Tibial nerve (tissue), 4 donors: ENCODE measurements at regions not wholly inside any gene's neighbourhood (a gene's known extent, or its start where the extent isn't known, plus 50 kb on each side); places are given as distances from the start of the nearest gene placed in this dataset.

Experiments
- DNase-seq, 2 donors: peaks; one replicate each; pipeline ENCODE4 v3.0.0-alpha.2; 2019; ENCODE audit warnings: low spot score in 2 of 2
- H3K27ac ChIP-seq, 4 donors: fragments of 200-600 bp; sonication (generic) in 3 of 4; one replicate each; pipeline ENCODE4 v1.5.1; 2017 to 2019; ENCODE audit warnings: mild to moderate bottlenecking in 1 of 4
- H3K27me3 ChIP-seq, 2 donors: fragments of 200-600 bp; sonication (generic) in 1 of 2; one replicate each; pipeline versions ENCODE4 v1.5.1 to v1.6.0; 2017 to 2019
- H3K36me3 ChIP-seq, 3 donors: fragments of 200-600 bp; sonication (generic); one replicate each; pipeline ENCODE4 v1.5.1; 2018 to 2019
- H3K4me1 ChIP-seq, 4 donors: fragments of 200-600 bp; sonication (generic) in 3 of 4; one replicate each; pipeline ENCODE4 v1.5.1; 2017 to 2019
- H3K4me3 ChIP-seq, 4 donors: fragments of 200-600 bp; sonication (generic) in 3 of 4; one replicate each; pipeline ENCODE4 v1.5.1; 2017 to 2019; ENCODE audit warnings: mild to moderate bottlenecking in 1 of 4, moderate library complexity in 1 of 4
- H3K9me3 ChIP-seq, 4 donors: fragments of 200-600 bp; sonication (generic) in 3 of 4; one replicate each; pipeline ENCODE4 v1.5.1; 2017 to 2019
- EP300 ChIP-seq, 2 donors: sonication (generic); formaldehyde crosslinking; IDR thresholded peaks; one replicate each; pipeline ENCODE4 v1.6.1; 2017; ENCODE audit warnings: antibody characterized with exemption in 2 of 2, mild to moderate bottlenecking in 1 of 2
- POLR2A ChIP-seq, 2 donors: fragments of 450-650 bp; IDR thresholded peaks; one replicate each; pipeline ENCODE4 v1.6.1; 2017; ENCODE audit warnings: antibody characterized with exemption in 2 of 2, mild to moderate bottlenecking in 2 of 2, moderate library complexity in 2 of 2
- WGBS, 2 donors: methylation state at CpG; one replicate each; pipeline ENCODE4 v1.1.5; 2018; 5-methylcytosine and 5-hydroxymethylcytosine counted together
- TF ChIP-seq, protein P1 (sequence below), 5 experiments: fragments of 200-600 bp in 3 of 5; fragments of 450-650 bp in 2 of 5; sonication (generic) in 3 of 5; IDR thresholded peaks; one replicate each; pipeline ENCODE4 v1.5.1; 2016 to 2019; ENCODE audit warnings: antibody characterized with exemption in 5 of 5, mild to moderate bottlenecking in 3 of 5, moderate library complexity in 2 of 5

DNA sequence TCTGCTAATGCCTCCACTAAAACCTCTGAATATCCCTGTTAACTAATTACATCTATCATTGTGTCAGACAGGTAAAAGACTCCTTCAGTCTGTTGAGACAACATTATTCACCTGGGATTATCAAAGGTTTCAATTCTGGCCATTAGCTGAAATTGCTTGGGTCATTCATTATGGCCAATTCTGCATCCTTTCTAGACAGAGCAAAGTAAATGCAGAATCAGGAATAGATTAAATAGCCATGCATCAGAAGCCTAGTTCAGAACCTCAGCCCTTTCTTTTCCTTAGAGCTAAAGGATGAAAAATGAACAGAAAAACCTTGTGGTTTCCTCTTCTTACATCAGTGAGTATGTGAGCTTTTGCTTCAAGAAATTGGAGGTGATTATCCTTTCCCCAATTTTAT is 665.4 kb upstream of the CAMK1G start:
- Histone ChIP-seq H3K9me3 (peaks cover 0 to 3% (median 0%) of the 10 kb centered on the region in 4 donors), H3K27ac (no peak overlapping the region), H3K4me1 (no peaks in the 10 kb centered on the region), H3K4me3 (no peak overlapping the region), H3K27me3 (no peaks in the 10 kb centered on the region), H3K36me3 (no peaks in the 10 kb centered on the region)
- TF ChIP-seq EP300 (IDR thresholded peaks at IDR 0.05), result no peak
- TF ChIP-seq, protein P1, sequence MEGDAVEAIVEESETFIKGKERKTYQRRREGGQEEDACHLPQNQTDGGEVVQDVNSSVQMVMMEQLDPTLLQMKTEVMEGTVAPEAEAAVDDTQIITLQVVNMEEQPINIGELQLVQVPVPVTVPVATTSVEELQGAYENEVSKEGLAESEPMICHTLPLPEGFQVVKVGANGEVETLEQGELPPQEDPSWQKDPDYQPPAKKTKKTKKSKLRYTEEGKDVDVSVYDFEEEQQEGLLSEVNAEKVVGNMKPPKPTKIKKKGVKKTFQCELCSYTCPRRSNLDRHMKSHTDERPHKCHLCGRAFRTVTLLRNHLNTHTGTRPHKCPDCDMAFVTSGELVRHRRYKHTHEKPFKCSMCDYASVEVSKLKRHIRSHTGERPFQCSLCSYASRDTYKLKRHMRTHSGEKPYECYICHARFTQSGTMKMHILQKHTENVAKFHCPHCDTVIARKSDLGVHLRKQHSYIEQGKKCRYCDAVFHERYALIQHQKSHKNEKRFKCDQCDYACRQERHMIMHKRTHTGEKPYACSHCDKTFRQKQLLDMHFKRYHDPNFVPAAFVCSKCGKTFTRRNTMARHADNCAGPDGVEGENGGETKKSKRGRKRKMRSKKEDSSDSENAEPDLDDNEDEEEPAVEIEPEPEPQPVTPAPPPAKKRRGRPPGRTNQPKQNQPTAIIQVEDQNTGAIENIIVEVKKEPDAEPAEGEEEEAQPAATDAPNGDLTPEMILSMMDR (IDR thresholded peaks at IDR 0.05), result no peak
- TF ChIP-seq POLR2A (IDR thresholded peaks at IDR 0.05), result no peak
- no peak for DNase-seq

DNA sequence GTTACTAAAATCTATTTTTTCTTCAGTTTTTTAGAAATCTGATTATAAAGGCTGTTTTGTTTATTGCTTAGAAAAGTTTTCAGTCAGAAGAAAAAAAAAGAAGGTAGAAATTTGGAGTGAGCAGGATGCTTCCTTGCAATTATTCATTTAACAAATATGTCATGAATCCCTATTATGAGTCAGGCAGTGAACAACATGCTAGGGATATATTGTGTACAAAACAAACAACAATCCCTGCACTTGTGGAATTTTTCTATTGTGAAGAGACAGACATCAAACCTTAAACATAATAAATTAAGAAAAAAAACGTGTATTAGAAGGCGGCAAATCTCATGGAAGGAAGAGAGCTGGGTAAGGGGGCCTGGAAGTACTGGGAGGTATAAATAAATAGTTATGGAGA is 664.1 kb upstream of the CAMK1G start:
- no peak for DNase-seq
- Histone ChIP-seq H3K27me3 (no peaks in the 10 kb centered on the region), H3K36me3 (no peaks in the 10 kb centered on the region), H3K4me1 (no peaks in the 10 kb centered on the region), H3K4me3 (no peak overlapping the region), H3K27ac (no peak overlapping the region), H3K9me3 (no peaks in the 10 kb centered on the region)
- WGBS, 2 donors, result 68 to 71% methylated on average over 2 of the region's 2 CpGs
- TF ChIP-seq, protein P1 (IDR thresholded peaks at IDR 0.05), result no peak
- TF ChIP-seq EP300 (IDR thresholded peaks at IDR 0.05), result no peak
- TF ChIP-seq POLR2A (IDR thresholded peaks at IDR 0.05), result no peak

DNA sequence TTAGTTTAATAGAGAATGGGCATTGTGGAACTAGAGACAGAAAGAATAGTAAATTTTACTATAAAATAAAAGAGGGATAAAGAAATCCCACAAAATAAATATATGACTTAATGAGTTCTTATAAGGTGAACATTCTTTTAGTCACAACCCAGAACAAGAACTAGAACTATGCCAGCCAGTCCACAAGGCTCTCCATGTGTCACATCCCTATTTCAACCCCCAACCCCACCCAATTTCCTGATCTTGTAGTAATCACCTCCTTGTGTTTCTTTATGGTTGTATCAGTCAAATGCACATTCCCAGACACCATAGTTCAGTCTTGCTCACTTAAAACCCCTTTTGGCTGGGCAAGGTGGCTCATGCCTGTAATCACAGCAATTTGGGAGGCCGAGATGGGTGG is 662.3 kb upstream of the CAMK1G start:
- 81 to 88% methylated on average over 1 of the region's 1 CpG for WGBS, 2 donors

DNA sequence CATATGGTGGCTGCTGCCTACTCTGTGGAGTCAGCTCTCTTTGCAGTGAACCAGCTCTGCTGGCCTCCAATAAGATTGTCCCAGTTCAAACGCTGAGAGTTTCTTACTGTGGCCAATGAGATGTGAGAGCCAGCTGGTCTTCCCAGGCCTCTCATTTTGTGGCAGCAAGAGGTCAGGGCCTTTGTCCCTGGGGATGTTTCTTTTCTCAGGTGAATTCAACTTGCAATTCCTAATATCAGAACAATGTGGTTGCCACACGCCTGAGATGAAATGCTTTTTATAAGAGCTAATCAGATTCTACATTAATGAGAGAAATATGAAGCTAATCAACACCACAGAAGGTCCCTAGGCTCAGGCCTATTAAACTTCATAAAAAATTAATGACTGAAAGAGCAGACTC is 660.1 kb upstream of the CAMK1G start:
- no peaks in the 10 kb centered on the region for H3K4me1 ChIP-seq
- WGBS, 2 donors, result 60 to 68% methylated on average over 2 of the region's 2 CpGs
- no peaks in the 10 kb centered on the region for H3K27me3 ChIP-seq
- TF ChIP-seq, protein P1 (IDR thresholded peaks at IDR 0.05), result no peak
- TF ChIP-seq POLR2A (IDR thresholded peaks at IDR 0.05) (no peak), EP300 (IDR thresholded peaks at IDR 0.05) (no peak)
- H3K4me3 ChIP-seq, result no peak overlapping the region
- no peaks in the 10 kb centered on the region for H3K36me3 ChIP-seq
- DNase-seq, result no peak
- no peaks in the 10 kb centered on the region for H3K9me3 ChIP-seq
- no peak overlapping the region for H3K27ac ChIP-seq

More for the DNA sequence above, 662.3 kb upstream of the CAMK1G start:
- H3K9me3 ChIP-seq, result no peaks in the 10 kb centered on the region
- H3K36me3 ChIP-seq, result no peaks in the 10 kb centered on the region
- no peak overlapping the region for H3K4me3 ChIP-seq
- H3K4me1 ChIP-seq, result no peaks in the 10 kb centered on the region
- no peak for DNase-seq
- H3K27ac ChIP-seq, result no peak overlapping the region
- TF ChIP-seq EP300 (IDR thresholded peaks at IDR 0.05) (no peak), POLR2A (IDR thresholded peaks at IDR 0.05) (no peak)
- TF ChIP-seq, protein P1 (IDR thresholded peaks at IDR 0.05), result no peak
- no peaks in the 10 kb centered on the region for H3K27me3 ChIP-seq

DNA sequence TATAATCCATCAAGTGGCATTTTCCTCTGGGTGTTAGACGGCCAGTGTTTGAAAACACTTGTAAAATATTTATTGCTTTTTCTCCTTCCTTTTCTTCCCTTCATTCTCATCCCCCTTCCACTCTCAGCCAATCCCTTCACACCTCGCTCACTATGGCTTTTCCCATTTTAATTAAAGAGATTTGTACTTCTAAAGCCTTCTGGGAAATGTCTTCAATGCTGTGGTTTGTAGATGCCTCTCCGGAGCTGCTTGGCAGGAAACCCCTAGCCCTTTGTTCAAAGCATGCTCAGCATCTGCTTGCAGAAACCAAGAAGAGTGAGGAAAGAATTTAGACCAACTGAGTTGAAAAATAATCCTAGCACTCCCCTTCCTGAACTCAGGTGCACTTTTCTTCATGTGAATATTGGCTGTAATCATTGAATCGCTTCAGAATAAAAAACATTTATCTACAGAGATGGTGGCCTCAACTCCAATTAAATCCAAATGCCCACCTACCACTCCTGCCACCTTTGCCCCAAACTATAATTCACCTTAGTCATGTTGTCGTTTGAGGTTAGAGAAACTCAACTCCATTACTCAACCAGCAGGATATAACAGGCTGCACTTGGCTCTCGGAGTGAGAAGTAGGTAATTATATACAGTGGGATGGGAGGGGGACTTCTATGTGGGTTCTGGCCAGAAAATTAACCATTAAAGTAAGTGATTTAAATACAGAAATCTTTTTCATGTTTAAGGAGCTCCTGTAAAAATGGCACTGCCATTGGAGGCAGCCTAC is 659.4 kb upstream of the CAMK1G start:
- no peaks in the 10 kb centered on the region for H3K4me1 ChIP-seq
- WGBS, 2 donors, result 50 to 55% methylated on average over 6 of the region's 6 CpGs

More for the DNA sequence above, 659.4 kb upstream of the CAMK1G start:
- no peak overlapping the region for H3K27ac ChIP-seq
- no peaks in the 10 kb centered on the region for H3K9me3 ChIP-seq
- H3K4me3 ChIP-seq, result no peak overlapping the region
- no peak for DNase-seq
- H3K27me3 ChIP-seq, result no peaks in the 10 kb centered on the region
- H3K36me3 ChIP-seq, result no peaks in the 10 kb centered on the region
- TF ChIP-seq, protein P1 (IDR thresholded peaks at IDR 0.05), result no peak
- no peak for TF ChIP-seq EP300 (IDR thresholded peaks at IDR 0.05)
- TF ChIP-seq POLR2A (IDR thresholded peaks at IDR 0.05), result no peak
